CD4-positive, alpha-beta T cell treated with Interleukin-17A for 4 hours (primary cell): ENCODE measurements at regions not wholly inside any gene's neighbourhood (a gene's known extent, or its start where the extent isn't known, plus 50 kb on each side); places are given as distances from the start of the nearest gene placed in this dataset.
"Not testable (repeated sequence)": the region's sequence is repeated elsewhere in the genome, so short reads cannot be mapped to it uniquely, and the experiment has no call there.

Experiments
- DNase-seq: peaks from one replicate; pipeline ENCODE4 v3.0.0-alpha.2; 2020; ENCODE audit warnings: mixed read lengths

GRCh38 chr5:62825623-62826220, 247.1 kb downstream of the LRRC70 start:
- no peak for DNase-seq

DNA sequence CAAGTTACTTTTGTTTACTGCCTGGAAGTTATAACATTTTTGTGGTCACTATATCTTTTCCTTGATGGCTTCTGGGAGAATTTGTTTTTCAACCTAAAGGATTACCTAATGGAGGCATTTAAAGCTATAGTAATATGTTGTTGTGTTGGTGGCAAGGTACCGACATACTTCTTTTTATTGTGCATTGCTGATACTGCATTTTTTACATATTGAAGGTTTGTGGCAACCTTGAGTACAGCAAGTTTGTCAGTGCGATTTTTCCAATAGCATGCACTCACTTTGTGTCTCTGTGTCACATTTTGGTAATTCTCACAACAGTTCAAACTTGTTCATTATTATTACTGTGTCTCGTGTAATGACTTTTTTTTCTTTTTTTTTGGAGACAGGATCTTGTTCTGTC, 246.3 kb downstream of the LRRC70 start:
- no peak for DNase-seq

GRCh38 chr5:62817043-62817442, 238.4 kb downstream of the LRRC70 start:
- not testable (repeated sequence) for DNase-seq

GRCh38 chr5:62814991-62815390, 236.4 kb downstream of the LRRC70 start:
- no peak for DNase-seq

DNA sequence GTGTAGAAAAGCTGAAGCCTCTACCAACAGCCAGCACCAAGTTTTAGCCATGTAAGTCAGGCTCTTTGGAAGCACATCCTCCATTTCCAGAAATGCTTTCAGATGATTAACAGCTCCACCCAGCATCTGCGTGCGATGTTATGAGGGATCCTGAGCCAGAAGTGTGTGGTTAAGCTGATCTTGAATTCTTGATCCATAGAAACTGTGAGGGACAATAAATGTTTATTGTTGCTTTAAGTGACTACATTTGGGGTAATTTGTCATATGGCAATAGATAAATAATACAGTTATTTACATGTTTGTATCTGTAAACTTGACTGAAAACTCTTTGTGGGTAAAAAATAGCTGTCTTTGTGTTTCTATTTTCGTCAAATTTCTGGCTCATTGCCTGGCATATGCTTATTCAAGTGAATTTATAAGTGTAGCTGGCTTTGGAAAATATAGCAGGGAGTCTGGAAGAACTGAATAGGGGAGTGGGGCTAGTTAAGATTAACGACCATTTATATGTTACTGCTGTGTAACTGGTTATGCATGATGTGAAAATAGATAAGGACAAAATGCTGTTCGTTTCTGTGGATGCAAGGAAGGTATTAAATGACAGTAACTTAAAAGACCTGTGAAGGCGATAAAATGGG, 234.1 kb downstream of the LRRC70 start:
- DNase-seq: no peak

DNA sequence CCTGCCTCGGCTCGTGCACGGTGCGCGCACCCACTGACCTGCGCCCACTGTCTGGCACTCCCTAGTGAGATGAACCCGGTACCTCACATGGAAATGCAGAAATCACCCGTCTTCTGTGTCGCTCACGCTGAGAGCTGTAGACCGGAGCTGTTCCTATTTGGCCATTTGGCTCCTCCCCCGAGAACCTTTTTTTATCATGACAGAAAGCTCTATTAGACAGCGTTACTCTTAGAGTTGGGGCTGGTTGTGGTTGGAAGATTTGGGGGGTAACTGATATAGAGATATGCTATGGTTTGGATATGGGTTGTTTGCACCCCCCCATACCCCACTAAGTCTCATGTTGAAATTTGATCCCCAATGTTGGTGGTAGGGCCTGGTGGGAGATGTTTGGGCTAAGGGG, 226.2 kb downstream of the LRRC70 start:
- not testable (repeated sequence) for DNase-seq

GRCh38 chr5:62795926-62796325, 217.3 kb downstream of the LRRC70 start:
- DNase-seq: no peak

DNA sequence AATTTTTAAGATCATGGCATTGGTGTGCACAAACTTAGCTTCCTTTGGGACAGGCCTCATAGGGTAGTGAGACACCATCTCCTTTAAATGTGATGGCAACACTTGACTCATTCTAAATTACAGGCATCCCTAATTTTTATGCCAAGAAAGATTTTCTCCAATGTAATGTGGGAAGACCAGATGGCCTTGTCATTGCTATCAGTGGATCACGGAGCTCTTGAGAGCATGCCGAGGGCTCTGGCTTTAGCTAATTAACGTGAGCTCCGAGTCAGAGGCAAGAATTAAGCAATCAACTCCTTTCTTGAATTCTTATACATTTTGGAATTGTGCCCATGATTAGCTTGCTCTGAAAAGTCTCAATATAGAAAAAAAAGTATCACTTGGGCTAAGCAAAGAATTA, 215.8 kb downstream of the LRRC70 start:
- DNase-seq: no peak

DNA sequence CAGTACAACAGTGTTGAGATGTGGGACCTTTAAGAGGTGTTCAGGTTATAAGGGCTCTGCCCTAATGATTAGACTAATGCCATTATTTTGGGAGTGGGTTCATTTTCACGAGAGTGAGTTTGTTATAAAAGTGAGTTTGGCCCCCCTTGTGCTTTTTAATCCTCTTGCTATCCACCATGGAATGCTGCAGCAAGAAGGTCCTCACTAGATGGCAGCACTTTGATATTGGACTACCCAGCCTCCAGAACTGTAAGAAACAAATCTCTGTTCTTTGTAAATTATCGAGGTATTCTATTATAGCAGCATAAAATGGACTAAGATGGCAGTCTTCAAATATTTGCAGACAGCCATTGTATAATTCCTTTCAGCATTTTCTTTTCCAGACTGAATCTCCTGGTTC, 212.4 kb downstream of the LRRC70 start:
- DNase-seq: no peak

DNA sequence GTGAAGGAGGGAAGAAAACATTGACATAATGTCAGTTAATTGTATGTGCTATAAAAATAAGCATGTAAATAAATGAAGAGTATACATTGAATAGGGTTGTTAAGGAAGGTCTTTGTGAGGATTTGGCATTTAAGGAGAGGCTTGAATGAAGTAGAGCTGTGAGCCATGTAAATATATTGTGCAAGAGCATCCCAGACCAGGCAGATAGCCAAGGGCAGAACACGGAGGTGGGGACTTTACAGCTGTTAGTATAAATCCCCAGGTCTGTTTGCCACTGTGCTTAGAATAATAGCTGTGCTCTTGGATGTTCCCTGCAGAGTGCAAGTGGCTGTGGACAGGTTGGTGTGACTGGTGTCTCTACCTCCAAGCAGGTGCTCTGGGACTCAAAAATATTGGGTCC, 211.7 kb downstream of the LRRC70 start:
- no peak for DNase-seq

- DNase-seq: no peak
Measured at GRCh38 chr5:62786099-62786498, 207.5 kb downstream of the LRRC70 start.

- DNase-seq: no peak
Measured at GRCh38 chr5:62785588-62785987, 207.0 kb downstream of the LRRC70 start.

GRCh38 chr5:62783374-62784057, 204.9 kb downstream of the LRRC70 start:
- DNase-seq: no peak

DNA sequence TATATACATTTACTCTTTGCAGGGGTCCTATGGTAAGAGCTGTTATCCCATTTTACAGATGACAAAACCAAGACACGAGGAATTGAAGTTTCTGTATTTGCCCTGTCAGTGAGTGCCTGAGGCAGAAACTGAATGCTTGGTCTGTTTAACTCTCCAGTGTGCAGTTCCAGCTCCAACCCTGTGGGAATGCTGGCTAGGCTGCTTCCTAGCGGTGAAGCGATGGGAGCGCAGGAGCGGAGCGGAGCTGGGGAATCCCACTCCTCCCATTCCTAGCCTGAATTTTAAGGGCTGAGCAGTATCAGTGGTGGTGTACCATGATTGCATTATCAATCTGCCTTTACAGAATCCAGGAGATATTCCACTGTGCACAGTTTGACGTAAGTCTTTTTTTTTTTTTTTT, 202.3 kb downstream of the LRRC70 start:
- no peak for DNase-seq

DNA sequence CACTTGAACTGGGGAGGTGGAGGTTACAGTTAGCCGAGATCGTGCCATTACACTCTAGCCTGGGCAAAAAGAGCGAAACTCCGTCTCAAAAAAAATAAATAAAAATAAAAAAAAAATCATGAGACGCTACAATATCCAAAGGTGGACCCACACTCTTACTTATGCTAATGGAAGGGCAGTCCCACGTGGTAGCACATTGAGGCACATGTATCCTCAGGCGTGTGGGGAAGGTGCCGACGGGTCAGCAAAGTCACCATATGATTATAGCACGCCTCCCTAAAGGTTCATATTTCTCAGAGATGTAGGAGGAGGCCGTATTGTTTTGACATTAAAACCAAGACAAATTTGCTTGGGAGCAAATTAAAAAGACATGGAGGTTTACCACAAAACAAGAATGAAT, 201.6 kb downstream of the LRRC70 start:
- no peak for DNase-seq

DNA sequence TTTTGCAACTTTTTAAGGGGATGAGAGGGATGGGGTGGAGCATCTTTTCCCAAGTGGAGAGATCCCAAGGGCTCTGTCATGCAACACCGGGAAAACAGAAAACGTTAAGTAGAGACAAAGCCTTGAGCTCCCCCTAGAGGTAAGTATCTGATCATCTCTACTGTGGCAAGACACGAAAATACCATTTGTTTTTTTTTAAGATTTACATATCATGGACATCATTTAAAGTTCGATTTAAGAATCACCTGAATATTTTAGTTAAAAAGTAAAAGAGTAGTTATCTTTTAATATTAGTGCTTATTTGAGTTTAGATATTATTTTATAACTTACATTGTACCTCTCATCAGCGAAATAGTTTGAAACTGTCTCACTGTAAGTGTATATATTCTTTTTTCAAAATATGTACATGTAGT, 200.4 kb downstream of the LRRC70 start:
- DNase-seq: no peak

- no peak for DNase-seq
Measured at GRCh38 chr5:62778316-62779009, 199.8 kb downstream of the LRRC70 start.

- not testable (repeated sequence) for DNase-seq
Measured at GRCh38 chr5:62777081-62777480, 198.5 kb downstream of the LRRC70 start.

DNA sequence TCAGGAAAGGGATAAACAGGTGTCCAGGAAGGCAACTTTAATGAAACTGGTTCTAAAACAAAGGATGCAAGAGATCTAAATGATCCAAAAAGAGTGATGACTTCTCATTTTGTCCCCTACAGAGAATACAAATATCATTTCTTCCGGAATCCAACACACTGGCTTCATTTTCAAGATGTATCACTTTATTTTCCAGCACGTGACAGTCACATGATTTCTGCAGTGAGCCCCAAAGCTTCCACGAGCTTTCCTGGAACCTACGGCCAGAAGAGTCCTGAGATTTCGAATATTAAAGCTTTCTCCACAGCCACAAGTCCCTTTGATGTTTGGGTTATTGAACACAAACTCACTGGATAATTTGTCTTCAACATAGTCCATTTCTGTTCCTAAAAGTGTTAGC, 198.0 kb downstream of the LRRC70 start:
- not testable (repeated sequence) for DNase-seq

DNA sequence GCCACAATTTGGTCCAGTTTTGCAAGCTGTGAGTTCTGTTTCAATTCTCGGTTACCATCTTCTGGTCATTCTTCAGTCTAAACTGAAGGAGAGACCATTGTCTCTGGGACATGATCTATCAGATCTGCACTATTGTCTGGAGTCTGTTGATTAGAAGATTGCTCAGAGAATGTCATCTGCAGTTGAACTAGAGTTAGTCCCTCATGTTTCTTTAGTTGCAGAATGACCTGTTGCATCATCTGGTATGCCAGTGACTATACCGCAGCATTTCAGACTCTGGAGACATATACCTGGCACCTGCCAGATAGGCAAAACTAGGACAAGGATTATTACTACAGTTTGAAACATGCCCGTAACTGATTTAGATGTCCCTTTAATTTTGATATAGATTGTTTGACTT, 194.8 kb downstream of the LRRC70 start:
- no peak for DNase-seq

- DNase-seq: no peak
Measured at GRCh38 chr5:62771341-62771740, 192.7 kb downstream of the LRRC70 start.

- no peak for DNase-seq
Measured at GRCh38 chr5:62767650-62768049, 189.0 kb downstream of the LRRC70 start.

DNA sequence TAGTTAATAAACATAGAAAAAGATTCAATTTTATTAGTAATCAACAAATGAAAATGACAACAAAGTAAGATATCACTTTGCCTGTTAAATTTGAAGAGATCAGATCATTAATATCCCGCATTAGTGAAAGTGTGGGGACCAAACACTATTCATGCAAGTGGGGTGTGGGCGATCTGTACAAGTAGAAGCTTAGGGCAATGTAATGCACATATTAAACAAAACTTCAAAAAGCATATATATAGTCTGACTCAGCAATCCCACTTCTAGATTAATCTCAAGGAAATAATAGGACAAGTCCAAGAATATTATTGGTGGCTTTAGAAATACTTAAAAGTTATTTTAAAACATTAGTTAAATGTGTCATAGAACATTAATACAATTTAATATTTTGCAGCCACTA, 188.5 kb downstream of the LRRC70 start:
- DNase-seq: no peak

GRCh38 chr5:62762503-62762902, 183.9 kb downstream of the LRRC70 start:
- DNase-seq: no peak
